ENCODE measurements at regions not wholly inside any gene's neighbourhood (a gene's known extent, or its start where the extent isn't known, plus 50 kb on each side); places are given as distances from the start of the nearest gene placed in this dataset.

GRCh38 chr2:134148843-134149472 is 104.9 kb upstream of the MGAT5 start:
- no peak for TF ChIP-seq EZH2 (IDR thresholded peaks at IDR 0.05; ENCODE audit: borderline replicate concordance, insufficient read depth, low read depth, low read length, poor library complexity, severe bottlenecking)
- no peak for TF ChIP-seq CTCF (IDR thresholded peaks at IDR 0.05)
